ENCODE measurements at regions not wholly inside any gene's neighbourhood (a gene's known extent, or its start where the extent isn't known, plus 50 kb on each side); places are given as distances from the start of the nearest gene placed in this dataset.
"Not testable (repeated sequence)": the region's sequence is repeated elsewhere in the genome, so short reads cannot be mapped to it uniquely, and the experiment has no call there.

- TF ChIP-seq, protein P1, sequence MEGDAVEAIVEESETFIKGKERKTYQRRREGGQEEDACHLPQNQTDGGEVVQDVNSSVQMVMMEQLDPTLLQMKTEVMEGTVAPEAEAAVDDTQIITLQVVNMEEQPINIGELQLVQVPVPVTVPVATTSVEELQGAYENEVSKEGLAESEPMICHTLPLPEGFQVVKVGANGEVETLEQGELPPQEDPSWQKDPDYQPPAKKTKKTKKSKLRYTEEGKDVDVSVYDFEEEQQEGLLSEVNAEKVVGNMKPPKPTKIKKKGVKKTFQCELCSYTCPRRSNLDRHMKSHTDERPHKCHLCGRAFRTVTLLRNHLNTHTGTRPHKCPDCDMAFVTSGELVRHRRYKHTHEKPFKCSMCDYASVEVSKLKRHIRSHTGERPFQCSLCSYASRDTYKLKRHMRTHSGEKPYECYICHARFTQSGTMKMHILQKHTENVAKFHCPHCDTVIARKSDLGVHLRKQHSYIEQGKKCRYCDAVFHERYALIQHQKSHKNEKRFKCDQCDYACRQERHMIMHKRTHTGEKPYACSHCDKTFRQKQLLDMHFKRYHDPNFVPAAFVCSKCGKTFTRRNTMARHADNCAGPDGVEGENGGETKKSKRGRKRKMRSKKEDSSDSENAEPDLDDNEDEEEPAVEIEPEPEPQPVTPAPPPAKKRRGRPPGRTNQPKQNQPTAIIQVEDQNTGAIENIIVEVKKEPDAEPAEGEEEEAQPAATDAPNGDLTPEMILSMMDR (conservative IDR thresholded peaks at IDR 0.05; ENCODE audit: low read depth, low read length): no peak
- no peak overlapping the region for H3K4me3 ChIP-seq (ENCODE audit: low read depth, low read length)
- DNase-seq (ENCODE audit: low read depth): no peak
These were observed 119.8 kb downstream of the TMEM121 start for GRCh38 chr14:105646175-105646574.

- H3K4me3 ChIP-seq (ENCODE audit: low read depth, low read length); DNase-seq (ENCODE audit: low read depth): not testable (repeated sequence)
These were observed 120.4 kb downstream of the TMEM121 start for GRCh38 chr14:105646711-105647281.

DNA sequence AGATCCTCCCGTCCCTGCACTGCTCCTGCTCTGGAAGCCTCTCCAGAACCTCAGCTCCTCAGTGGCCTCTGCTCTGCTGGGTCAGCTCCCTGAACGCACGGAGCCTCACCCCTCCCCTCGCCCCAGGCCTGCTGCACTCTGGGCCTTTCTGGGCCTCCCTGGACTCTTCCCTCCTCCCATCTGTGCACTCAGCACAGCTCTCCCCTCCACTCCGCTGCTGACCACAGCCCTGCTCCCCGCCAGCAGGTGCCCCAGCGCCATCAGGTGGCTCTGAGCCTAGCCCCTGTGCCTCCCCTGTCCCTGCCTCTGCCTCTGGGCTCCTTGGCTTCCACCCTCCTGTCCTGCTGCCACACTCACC, 121.0 kb downstream of the TMEM121 start:
- not testable (repeated sequence) for DNase-seq (ENCODE audit: low read depth); H3K4me3 ChIP-seq (ENCODE audit: low read depth, low read length)

GRCh38 chr14:105647784-105648608, 121.6 kb downstream of the TMEM121 start:
- no peak overlapping the region for H3K4me3 ChIP-seq (ENCODE audit: low read depth, low read length)
- TF ChIP-seq, protein P1 (conservative IDR thresholded peaks at IDR 0.05; ENCODE audit: low read depth, low read length): no peak
- DNase-seq (ENCODE audit: low read depth): no peak

GRCh38 chr14:105648609-105649535, 122.5 kb downstream of the TMEM121 start:
- H3K4me3 ChIP-seq (ENCODE audit: low read depth, low read length); DNase-seq (ENCODE audit: low read depth): not testable (repeated sequence)

DNA sequence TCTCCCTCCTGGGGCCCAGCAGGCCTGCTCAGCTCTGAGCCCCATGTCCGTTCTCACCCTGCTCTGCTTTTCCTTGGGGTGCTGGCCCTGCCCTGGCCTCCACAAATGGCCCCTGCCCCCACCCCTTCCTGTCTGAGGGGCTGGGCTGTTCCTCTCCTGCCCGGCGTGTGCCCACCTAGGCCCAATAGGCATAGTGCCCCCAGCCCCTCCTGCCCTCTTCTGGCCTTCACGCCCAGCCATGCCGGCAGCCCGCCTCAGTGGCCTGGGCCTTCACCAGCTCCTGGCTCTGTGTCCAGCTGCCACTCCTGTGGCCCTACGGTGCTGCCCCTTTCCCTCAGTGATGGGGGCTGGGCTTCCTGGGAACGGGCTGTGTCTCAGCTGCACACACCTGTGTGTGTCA, 125.9 kb downstream of the TMEM121 start:
- H3K4me3 ChIP-seq (ENCODE audit: low read depth, low read length); DNase-seq (ENCODE audit: low read depth): not testable (repeated sequence)

- DNase-seq (ENCODE audit: low read depth): not testable (repeated sequence)
These were observed 127.5 kb downstream of the TMEM121 start for GRCh38 chr14:105653921-105654320.

DNA sequence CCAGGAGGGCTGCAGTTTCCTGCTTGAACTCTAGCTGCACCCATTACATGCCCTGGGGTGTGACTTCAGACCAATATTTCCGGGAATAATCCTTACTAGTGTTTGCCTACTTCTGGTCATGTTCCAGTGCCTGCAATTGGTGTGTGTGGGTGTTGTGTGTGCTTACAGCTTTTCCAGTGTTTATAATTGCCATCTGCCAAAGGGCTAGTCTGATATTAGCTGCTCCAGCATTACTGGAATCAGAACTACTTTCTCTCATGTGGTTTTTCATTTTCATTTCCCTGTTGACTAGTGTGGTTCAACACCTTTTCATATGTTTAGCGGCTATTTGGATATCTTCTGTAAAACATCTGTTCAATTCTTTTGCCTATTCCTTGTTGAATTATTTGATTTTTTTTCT, 132.9 kb downstream of the TMEM121 start:
- not testable (repeated sequence) for H3K4me3 ChIP-seq (ENCODE audit: low read depth, low read length); DNase-seq (ENCODE audit: low read depth)

More at GRCh38 chr14:105653921-105654320, 127.5 kb downstream of the TMEM121 start:
- not testable (repeated sequence) for H3K4me3 ChIP-seq (ENCODE audit: low read depth, low read length)

GRCh38 chr14:105659935-105660527, 133.6 kb downstream of the TMEM121 start:
- H3K4me3 ChIP-seq (ENCODE audit: low read depth, low read length): no peak overlapping the region
- TF ChIP-seq, protein P1 (conservative IDR thresholded peaks at IDR 0.05; ENCODE audit: low read depth, low read length): no peak
- DNase-seq (ENCODE audit: low read depth): no peak
